ENCODE measurements at regions not wholly inside any gene's neighbourhood (a gene's known extent, or its start where the extent isn't known, plus 50 kb on each side); places are given as distances from the start of the nearest gene placed in this dataset.

- DNase-seq (ENCODE audit: low read depth) = no peak
Measured at GRCh38 chr1:87682565-87682964, 353.9 kb downstream of the LMO4 start.

- DNase-seq (ENCODE audit: low read depth) = no peak
Measured at GRCh38 chr1:87683196-87683956, 354.7 kb downstream of the LMO4 start.

- DNase-seq (ENCODE audit: low read depth) = no peak
Measured at GRCh38 chr1:87684194-87684593, 355.5 kb downstream of the LMO4 start.

- DNase-seq (ENCODE audit: low read depth) = no peak
Measured at GRCh38 chr1:87684713-87685205, 356.1 kb downstream of the LMO4 start.

- no peak for DNase-seq (ENCODE audit: low read depth)
Measured at GRCh38 chr1:87685311-87686135, 356.8 kb downstream of the LMO4 start.

GRCh38 chr1:87686136-87686495 lies 357.4 kb downstream of the LMO4 start:
- DNase-seq (ENCODE audit: low read depth) = no peak

GRCh38 chr1:87686671-87687070 lies 358.0 kb downstream of the LMO4 start:
- DNase-seq (ENCODE audit: low read depth) = no peak

- no peak for DNase-seq (ENCODE audit: low read depth)
Measured at GRCh38 chr1:87688136-87688535, 359.5 kb downstream of the LMO4 start.

GRCh38 chr1:87689487-87689886 lies 360.8 kb downstream of the LMO4 start:
- DNase-seq (ENCODE audit: low read depth) = no peak

GRCh38 chr1:87696483-87696882 lies 367.8 kb downstream of the LMO4 start:
- no peak for DNase-seq (ENCODE audit: low read depth)

GRCh38 chr1:87702455-87702854 lies 373.8 kb downstream of the LMO4 start:
- DNase-seq (ENCODE audit: low read depth) = no peak

- no peak for DNase-seq (ENCODE audit: low read depth)
Measured at GRCh38 chr1:87705233-87705632, 376.6 kb downstream of the LMO4 start.

GRCh38 chr1:87706203-87706602 lies 377.5 kb downstream of the LMO4 start:
- DNase-seq (ENCODE audit: low read depth) = no peak

- no peak for DNase-seq (ENCODE audit: low read depth)
Measured at GRCh38 chr1:87706779-87707228, 378.1 kb downstream of the LMO4 start.

- DNase-seq (ENCODE audit: low read depth) = no peak
Measured at GRCh38 chr1:87707411-87707810, 378.7 kb downstream of the LMO4 start.

- DNase-seq (ENCODE audit: low read depth) = no peak
Measured at GRCh38 chr1:87712261-87713010, 383.8 kb downstream of the LMO4 start.

GRCh38 chr1:87714278-87714677 lies 385.6 kb downstream of the LMO4 start:
- DNase-seq (ENCODE audit: low read depth) = no peak

- no peak for DNase-seq (ENCODE audit: low read depth)
Measured at GRCh38 chr1:87715052-87715451, 386.4 kb downstream of the LMO4 start.

GRCh38 chr1:87715471-87715870 lies 386.8 kb downstream of the LMO4 start:
- no peak for DNase-seq (ENCODE audit: low read depth)

- no peak for DNase-seq (ENCODE audit: low read depth)
Measured at GRCh38 chr1:87717157-87717670, 388.5 kb downstream of the LMO4 start.

GRCh38 chr1:87718241-87718950 lies 389.7 kb downstream of the LMO4 start:
- no peak for DNase-seq (ENCODE audit: low read depth)

GRCh38 chr1:87719658-87720057 lies 391.0 kb downstream of the LMO4 start:
- no peak for DNase-seq (ENCODE audit: low read depth)
